ENCODE measurements at regions not wholly inside any gene's neighbourhood (a gene's known extent, or its start where the extent isn't known, plus 50 kb on each side); places are given as distances from the start of the nearest gene placed in this dataset.
"Not testable (repeated sequence)": the region's sequence is repeated elsewhere in the genome, so short reads cannot be mapped to it uniquely, and the experiment has no call there.

DNA sequence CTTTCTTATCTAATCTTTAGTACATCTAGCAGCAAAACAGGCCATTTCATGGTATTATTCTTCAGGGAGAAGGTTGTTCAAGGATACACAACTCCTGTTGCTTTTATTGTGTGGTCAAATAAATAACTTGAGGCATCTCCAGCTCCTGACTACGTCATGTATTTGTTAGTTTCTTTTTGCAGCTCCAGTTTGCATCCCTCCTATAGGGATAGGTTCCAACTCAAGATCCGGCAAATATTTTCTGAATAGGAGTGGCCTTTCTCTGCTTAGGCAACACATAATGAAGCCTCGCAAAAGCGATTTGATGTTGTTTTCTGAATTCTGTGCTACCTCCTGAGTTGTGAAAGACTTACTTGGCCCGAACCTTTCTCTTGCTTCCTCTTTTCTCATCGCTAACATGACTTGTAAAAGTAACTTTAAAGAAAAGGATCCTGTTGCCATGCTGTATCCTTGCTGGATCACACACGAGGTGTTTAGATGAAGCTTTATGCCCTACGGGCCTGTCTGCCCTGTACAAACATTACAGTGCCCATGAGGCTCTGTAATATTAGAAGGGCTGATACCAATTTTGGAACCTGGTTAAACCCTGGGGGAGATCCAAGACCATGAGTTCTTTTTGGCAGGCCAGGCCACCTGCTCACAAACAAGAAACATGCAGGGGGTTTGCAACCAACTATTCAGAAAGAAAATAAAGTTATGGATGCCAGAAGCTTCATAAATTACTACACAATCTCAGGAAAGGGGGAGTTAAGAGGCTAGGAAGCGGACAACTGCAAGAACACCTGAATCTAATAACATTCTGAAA is 149.8 kb upstream of the FGF10 start:
- no peaks in the 10 kb centered on the region for H3K9me3 ChIP-seq
- intact Hi-C loops (cut with DNase I; ENCODE audit: low total_unique reads): no loop called here
- H3K4me3 ChIP-seq: no peak overlapping the region
- H3K27me3 ChIP-seq: no peaks in the 10 kb centered on the region
- H3K27ac ChIP-seq: no peak overlapping the region
- TF ChIP-seq EP300 (IDR thresholded peaks at IDR 0.05; ENCODE audit: low read depth) (no peak), POLR2A (IDR thresholded peaks at IDR 0.05) (no peak), POLR2AphosphoS5 (IDR thresholded peaks at IDR 0.05) (no peak)
- TF ChIP-seq, protein P1, sequence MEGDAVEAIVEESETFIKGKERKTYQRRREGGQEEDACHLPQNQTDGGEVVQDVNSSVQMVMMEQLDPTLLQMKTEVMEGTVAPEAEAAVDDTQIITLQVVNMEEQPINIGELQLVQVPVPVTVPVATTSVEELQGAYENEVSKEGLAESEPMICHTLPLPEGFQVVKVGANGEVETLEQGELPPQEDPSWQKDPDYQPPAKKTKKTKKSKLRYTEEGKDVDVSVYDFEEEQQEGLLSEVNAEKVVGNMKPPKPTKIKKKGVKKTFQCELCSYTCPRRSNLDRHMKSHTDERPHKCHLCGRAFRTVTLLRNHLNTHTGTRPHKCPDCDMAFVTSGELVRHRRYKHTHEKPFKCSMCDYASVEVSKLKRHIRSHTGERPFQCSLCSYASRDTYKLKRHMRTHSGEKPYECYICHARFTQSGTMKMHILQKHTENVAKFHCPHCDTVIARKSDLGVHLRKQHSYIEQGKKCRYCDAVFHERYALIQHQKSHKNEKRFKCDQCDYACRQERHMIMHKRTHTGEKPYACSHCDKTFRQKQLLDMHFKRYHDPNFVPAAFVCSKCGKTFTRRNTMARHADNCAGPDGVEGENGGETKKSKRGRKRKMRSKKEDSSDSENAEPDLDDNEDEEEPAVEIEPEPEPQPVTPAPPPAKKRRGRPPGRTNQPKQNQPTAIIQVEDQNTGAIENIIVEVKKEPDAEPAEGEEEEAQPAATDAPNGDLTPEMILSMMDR (IDR thresholded peaks at IDR 0.05): no peak
- H3K36me3 ChIP-seq: no peaks in the 10 kb centered on the region
- no peak for DNase-seq
- H3K4me1 ChIP-seq: no peaks in the 10 kb centered on the region
- 67 to 80% methylated on average over 8 to 9 of the region's 9 CpGs for WGBS, 2 donors (ENCODE audit: low coverage in 1 of 2)
- in situ Hi-C loops (cut with MboI; ENCODE audit: low pct_ligation_motif_present in 1 of 4, low pct_unique_long_range_greater_than_20kb in 1 of 4, low sequenced_read_pairs in 3 of 4): no loop called here

DNA sequence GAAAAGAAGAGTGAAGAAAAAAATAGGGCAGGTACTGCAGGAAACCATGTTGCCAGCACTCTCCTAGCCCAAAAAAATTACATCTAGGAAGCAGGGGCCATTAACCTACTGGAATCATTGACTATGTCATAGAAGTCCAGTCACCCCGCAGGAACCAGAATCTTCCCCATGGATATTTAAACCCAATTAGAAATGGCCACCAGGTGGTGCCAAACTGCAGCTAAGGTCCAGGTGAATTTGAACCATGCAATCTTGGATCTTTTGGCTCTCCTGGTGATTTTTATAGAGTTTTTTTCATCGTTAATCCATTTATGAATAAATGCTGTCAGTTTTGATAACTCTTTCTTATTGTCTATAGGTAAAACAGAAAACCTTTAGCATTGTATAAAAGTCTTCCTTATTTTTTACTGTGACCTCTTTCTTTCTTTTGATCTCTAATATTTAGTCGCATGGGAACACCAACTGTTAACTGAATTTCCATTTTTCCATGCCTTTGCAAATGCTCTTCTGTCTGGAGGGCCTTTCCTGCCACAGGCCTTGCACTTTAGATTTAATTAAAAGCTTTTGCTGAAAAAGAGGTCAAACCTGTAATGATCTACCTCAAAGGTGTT is 147.5 kb upstream of the FGF10 start:
- no peaks in the 10 kb centered on the region for H3K4me1 ChIP-seq
- no peak for TF ChIP-seq EP300 (IDR thresholded peaks at IDR 0.05; ENCODE audit: low read depth)
- TF ChIP-seq, protein P1 (IDR thresholded peaks at IDR 0.05): peak in 3 of 5 experiments; percentile 43 to 50 (median 48)
- TF ChIP-seq POLR2A (IDR thresholded peaks at IDR 0.05): no peak
- WGBS, 2 donors (ENCODE audit: low coverage in 1 of 2): 42 to 43% methylated on average over 3 of the region's 3 CpGs
- intact Hi-C loops (cut with DNase I; ENCODE audit: low total_unique reads) (no loop called here), in situ Hi-C loops (cut with MboI; ENCODE audit: low pct_ligation_motif_present in 1 of 4, low pct_unique_long_range_greater_than_20kb in 1 of 4, low sequenced_read_pairs in 3 of 4) (no loop called here)
- DNase-seq: no peak
- H3K36me3 ChIP-seq: no peaks in the 10 kb centered on the region
- no peak overlapping the region for H3K4me3 ChIP-seq
- no peak overlapping the region for H3K27ac ChIP-seq
- H3K27me3 ChIP-seq: no peaks in the 10 kb centered on the region
- no peaks in the 10 kb centered on the region for H3K9me3 ChIP-seq

DNA sequence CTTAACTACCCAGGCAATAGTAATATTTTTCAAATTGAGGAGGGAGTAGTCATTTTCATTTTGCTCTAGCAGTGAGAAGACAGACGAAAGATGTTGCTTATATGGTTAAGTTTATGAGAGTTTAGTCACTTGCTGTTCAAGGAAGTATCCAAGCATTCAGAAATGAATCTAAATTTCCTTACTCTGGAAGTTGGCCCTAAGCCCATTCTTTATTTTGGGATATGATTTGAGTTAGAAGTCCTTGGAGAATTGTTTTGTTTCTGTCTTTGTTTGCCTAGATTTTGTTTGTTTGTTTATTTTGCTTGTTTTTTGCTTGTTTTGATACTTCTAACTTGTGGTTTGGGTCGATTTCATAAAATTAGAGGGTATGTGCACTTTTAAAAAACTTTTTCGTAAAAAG is 146.4 kb upstream of the FGF10 start:
- TF ChIP-seq EP300 (IDR thresholded peaks at IDR 0.05; ENCODE audit: low read depth): no peak
- TF ChIP-seq, protein P1 (IDR thresholded peaks at IDR 0.05): no peak
- TF ChIP-seq POLR2A (IDR thresholded peaks at IDR 0.05): no peak
- no peak for TF ChIP-seq POLR2AphosphoS5 (IDR thresholded peaks at IDR 0.05)
- Histone ChIP-seq H3K27me3 (no peaks in the 10 kb centered on the region), H3K36me3 (no peaks in the 10 kb centered on the region), H3K4me3 (no peak overlapping the region), H3K4me1 (no peaks in the 10 kb centered on the region), H3K27ac (no peak overlapping the region), H3K9me3 (no peaks in the 10 kb centered on the region)
- no peak for DNase-seq
- WGBS, 2 donors (ENCODE audit: low coverage in 1 of 2): 54 to 57% methylated on average over 3 of the region's 3 CpGs
- in situ Hi-C loops (cut with MboI; ENCODE audit: low pct_ligation_motif_present in 1 of 4, low pct_unique_long_range_greater_than_20kb in 1 of 4, low sequenced_read_pairs in 3 of 4): no loop called here
- intact Hi-C loops (cut with DNase I; ENCODE audit: low total_unique reads): no loop called here

DNA sequence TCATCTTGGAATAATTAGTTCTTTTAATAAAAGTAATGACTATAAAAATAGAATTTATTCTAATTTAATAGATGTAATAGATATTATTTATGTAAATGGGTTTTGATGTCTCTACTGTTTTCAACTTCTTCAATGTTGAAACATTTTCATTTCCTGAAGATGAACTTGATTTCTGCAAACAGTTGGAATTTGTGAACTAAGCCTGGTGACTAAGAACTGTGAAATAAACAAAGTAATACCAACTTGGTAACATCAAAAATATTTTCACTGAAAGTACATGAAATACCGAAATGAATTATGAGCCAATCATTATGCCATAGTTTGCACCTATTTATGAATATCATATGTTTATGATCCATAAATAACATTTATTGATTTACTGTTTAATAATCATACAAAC is 143.8 kb upstream of the FGF10 start:
- Histone ChIP-seq H3K27me3 (no peaks in the 10 kb centered on the region), H3K36me3 (no peaks in the 10 kb centered on the region), H3K27ac (no peak overlapping the region), H3K9me3 (no peaks in the 10 kb centered on the region), H3K4me3 (no peak overlapping the region), H3K4me1 (no peaks in the 10 kb centered on the region)
- TF ChIP-seq, protein P1 (IDR thresholded peaks at IDR 0.05): no peak
- TF ChIP-seq POLR2AphosphoS5 (IDR thresholded peaks at IDR 0.05) (no peak), EP300 (IDR thresholded peaks at IDR 0.05; ENCODE audit: low read depth) (no peak)
- in situ Hi-C loops (cut with MboI; ENCODE audit: low pct_ligation_motif_present in 1 of 4, low pct_unique_long_range_greater_than_20kb in 1 of 4, low sequenced_read_pairs in 3 of 4) (no loop called here), intact Hi-C loops (cut with DNase I; ENCODE audit: low total_unique reads) (no loop called here)
- WGBS, 2 donors (ENCODE audit: low coverage in 1 of 2): 54 to 58% methylated on average over 1 of the region's 1 CpG
- no peak for DNase-seq

DNA sequence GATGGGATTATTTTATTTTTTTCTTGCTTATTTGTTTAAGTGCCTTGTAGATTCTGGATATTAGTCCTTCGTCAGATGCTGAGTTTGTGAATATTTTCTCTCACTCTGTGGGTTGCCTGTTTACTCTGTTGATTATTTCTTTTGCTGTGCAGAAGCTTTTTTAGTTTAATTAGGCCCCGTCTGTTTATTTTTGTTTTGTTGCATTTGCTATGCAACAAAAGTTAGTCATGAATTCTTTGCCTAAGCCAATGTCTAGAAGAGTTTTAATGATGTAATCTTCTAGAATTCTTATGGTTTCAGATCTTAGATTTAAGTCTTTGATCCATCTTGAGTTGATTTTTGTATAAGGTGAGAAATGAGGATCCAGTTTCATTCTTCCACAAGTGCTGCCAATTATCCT is 142.5 kb upstream of the FGF10 start:
- DNase-seq; H3K27ac ChIP-seq; H3K4me1 ChIP-seq; in situ Hi-C loops (cut with MboI; ENCODE audit: low pct_ligation_motif_present in 1 of 4, low pct_unique_long_range_greater_than_20kb in 1 of 4, low sequenced_read_pairs in 3 of 4); H3K9me3 ChIP-seq; intact Hi-C loops (cut with DNase I; ENCODE audit: low total_unique reads); H3K4me3 ChIP-seq; H3K27me3 ChIP-seq; H3K36me3 ChIP-seq: not testable (repeated sequence)
- 61 to 64% methylated on average over 2 of the region's 2 CpGs for WGBS, 2 donors (ENCODE audit: low coverage in 1 of 2)

DNA sequence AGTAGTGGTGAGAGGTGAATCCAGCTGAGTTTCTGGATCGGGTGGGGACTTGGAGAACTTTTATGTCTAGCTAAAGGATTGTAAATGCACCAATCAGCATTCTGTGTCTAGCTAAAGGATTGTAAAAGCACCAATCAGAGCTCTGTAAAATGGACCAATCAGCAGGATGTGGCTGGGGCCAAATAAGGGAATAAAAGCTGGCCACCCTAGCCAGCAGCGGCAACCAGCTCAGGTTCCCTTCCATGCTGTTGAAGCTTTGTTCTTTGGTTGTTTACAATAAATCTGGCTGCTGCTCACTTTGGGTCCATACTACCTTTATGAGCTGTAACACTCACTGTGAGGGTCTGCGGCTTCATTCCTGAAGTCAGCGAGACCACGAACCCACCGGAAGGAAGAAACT is 141.6 kb upstream of the FGF10 start:
- in situ Hi-C loops (cut with MboI; ENCODE audit: low pct_ligation_motif_present in 1 of 4, low pct_unique_long_range_greater_than_20kb in 1 of 4, low sequenced_read_pairs in 3 of 4); H3K36me3 ChIP-seq; H3K9me3 ChIP-seq; H3K4me1 ChIP-seq; H3K27me3 ChIP-seq; intact Hi-C loops (cut with DNase I; ENCODE audit: low total_unique reads); H3K4me3 ChIP-seq; H3K27ac ChIP-seq; DNase-seq: not testable (repeated sequence)
- 43 to 87% methylated on average over 1 to 6 of the region's 6 CpGs for WGBS, 2 donors (ENCODE audit: low coverage in 1 of 2)
